ENCODE measurements at regions not wholly inside any gene's neighbourhood (a gene's known extent, or its start where the extent isn't known, plus 50 kb on each side); places are given as distances from the start of the nearest gene placed in this dataset.

DNA sequence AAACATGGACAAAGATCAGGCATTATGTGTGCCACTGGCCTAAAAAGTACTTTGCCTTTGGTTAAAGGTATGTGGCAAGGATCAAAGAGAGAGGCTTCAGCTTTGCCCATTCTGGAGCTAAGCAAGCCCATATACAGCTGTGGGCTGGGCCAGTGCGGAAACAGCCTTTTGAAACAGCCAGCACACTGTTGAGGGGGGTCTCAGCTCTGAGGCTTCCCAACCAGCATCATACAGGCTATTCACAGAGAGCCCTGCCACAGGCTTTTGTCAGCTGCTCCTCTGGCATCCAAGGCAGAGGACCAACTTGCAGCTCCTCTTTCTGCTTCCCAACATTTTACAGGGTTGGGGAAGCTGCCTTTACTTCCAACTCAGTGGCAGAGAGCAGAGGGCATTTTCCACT is 63.2 kb upstream of the FOXB1 start:
- no peak overlapping the region for H4K5ac ChIP-seq (ENCODE audit: insufficient read length, low read depth, low read length)
- H3T11ph ChIP-seq (ENCODE audit: low read length): no peak overlapping the region
- TF ChIP-seq, protein P1, sequence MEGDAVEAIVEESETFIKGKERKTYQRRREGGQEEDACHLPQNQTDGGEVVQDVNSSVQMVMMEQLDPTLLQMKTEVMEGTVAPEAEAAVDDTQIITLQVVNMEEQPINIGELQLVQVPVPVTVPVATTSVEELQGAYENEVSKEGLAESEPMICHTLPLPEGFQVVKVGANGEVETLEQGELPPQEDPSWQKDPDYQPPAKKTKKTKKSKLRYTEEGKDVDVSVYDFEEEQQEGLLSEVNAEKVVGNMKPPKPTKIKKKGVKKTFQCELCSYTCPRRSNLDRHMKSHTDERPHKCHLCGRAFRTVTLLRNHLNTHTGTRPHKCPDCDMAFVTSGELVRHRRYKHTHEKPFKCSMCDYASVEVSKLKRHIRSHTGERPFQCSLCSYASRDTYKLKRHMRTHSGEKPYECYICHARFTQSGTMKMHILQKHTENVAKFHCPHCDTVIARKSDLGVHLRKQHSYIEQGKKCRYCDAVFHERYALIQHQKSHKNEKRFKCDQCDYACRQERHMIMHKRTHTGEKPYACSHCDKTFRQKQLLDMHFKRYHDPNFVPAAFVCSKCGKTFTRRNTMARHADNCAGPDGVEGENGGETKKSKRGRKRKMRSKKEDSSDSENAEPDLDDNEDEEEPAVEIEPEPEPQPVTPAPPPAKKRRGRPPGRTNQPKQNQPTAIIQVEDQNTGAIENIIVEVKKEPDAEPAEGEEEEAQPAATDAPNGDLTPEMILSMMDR (conservative IDR thresholded peaks at IDR 0.05): no peak
- no peak overlapping the region for H2BK20ac ChIP-seq (ENCODE audit: low read depth, low read length, poor library complexity, severe bottlenecking)
- H2BK15ac ChIP-seq (ENCODE audit: low read depth, low read length): no peak overlapping the region
- H2BK12ac ChIP-seq (ENCODE audit: insufficient read length, low read depth, low read length): no peak overlapping the region
- no peak overlapping the region for H3K9ac ChIP-seq (ENCODE audit: extremely low read depth, insufficient read length, low read length)
- H3K14ac ChIP-seq (ENCODE audit: insufficient read depth, low read length): no peak overlapping the region
- no peaks in the 10 kb centered on the region for H3K36me3 Mint-ChIP-seq (ENCODE audit: insufficient read depth in 1 of 3, low read depth in 3 of 3)
- no peak overlapping the region for H3K4me2 ChIP-seq (ENCODE audit: insufficient read depth, insufficient read length, low read length)
- peaks cover 11% of the 10 kb centered on the region for H3K4me1 ChIP-seq (ENCODE audit: insufficient read depth, low read length)
- no peaks in the 10 kb centered on the region for H4K20me1 ChIP-seq (ENCODE audit: control insufficient read depth, insufficient read depth, insufficient read length)
- H4K8ac ChIP-seq (replicated peaks; ENCODE audit: insufficient read length, low read depth, low read length): no peak overlapping the region
- H3K4me1 Mint-ChIP-seq: peaks cover 22 to 25% of the 10 kb centered on the region in 2 experiments
- no peak for DNase-seq
- no peak overlapping the region for H3K27ac ChIP-seq (ENCODE audit: insufficient read length, low read depth, low read length)
- no peak overlapping the region for H3K56ac ChIP-seq (ENCODE audit: insufficient read length, low read depth, low read length)
- no peak overlapping the region for H3K23ac ChIP-seq (ENCODE audit: insufficient read length, low read depth, low read length)
- no peak overlapping the region for H3K4ac ChIP-seq (ENCODE audit: low read depth, low read length)
- no peaks in the 10 kb centered on the region for H3K9me3 Mint-ChIP-seq
- H2AFZ ChIP-seq (ENCODE audit: low read length): no peak overlapping the region
- H3K18ac ChIP-seq (ENCODE audit: insufficient read length, low read depth, low read length): no peak overlapping the region
- H3K27ac Mint-ChIP-seq: no peak overlapping the region
- no peaks in the 10 kb centered on the region; the same call in 1 of the 2 replicates for H3K27me3 ChIP-seq (ENCODE audit: insufficient read depth, low read length)
- no peaks in the 10 kb centered on the region; the same call in 1 of the 2 replicates for H3K27me3 Mint-ChIP-seq (ENCODE audit: low read depth)
- no peaks in the 10 kb centered on the region for H3K23me2 ChIP-seq (ENCODE audit: insufficient read length, low read depth, low read length, poor library complexity, severe bottlenecking)
- H2AK5ac ChIP-seq (ENCODE audit: insufficient read length, low read length): no peak overlapping the region
- H3K79me1 ChIP-seq (ENCODE audit: insufficient read depth, low read depth, low read length, poor library complexity, severe bottlenecking): no peaks in the 10 kb centered on the region
- no CpG with 5 or more reads among the region's 1 CpG for WGBS (ENCODE audit: extremely low coverage, insufficient read length, low lambda C conversion rate)
- no peaks in the 10 kb centered on the region for H3K79me2 ChIP-seq (ENCODE audit: insufficient read depth, low read length)
- no peak overlapping the region for H2BK120ac ChIP-seq (ENCODE audit: low read depth, low read length, poor library complexity, severe bottlenecking)
- H3K9me3 ChIP-seq (ENCODE audit: control insufficient read depth, low read depth, low read length): no peaks in the 10 kb centered on the region
- no peak overlapping the region for H3K4me3 Mint-ChIP-seq
- no peak overlapping the region for H2BK5ac ChIP-seq (ENCODE audit: insufficient read length, low read length)
- no peak overlapping the region for H4K91ac ChIP-seq (ENCODE audit: insufficient read length, low read depth, low read length)

All from H9 (cell line).